Stimulated activated effector memory CD8-positive, alpha-beta T cell treated with anti-CD3 and anti-CD28 coated beads, Interleukin-12 subunit alpha, Interleukin-12 subunit beta, amount 100 ng/mL, for 72 hours (primary cell): ENCODE measurements at regions not wholly inside any gene's neighbourhood (a gene's known extent, or its start where the extent isn't known, plus 50 kb on each side); places are given as distances from the start of the nearest gene placed in this dataset.
"Not testable (repeated sequence)": the region's sequence is repeated elsewhere in the genome, so short reads cannot be mapped to it uniquely, and the experiment has no call there.

ENCODE experiments used
- ATAC-seq: fragments of 150-1000 bp; cut with Tn5 transposase; 2 replicates; pipeline ENCODE4 v1.10.0; 2021
- DNase-seq, 2 donors: peaks; one replicate each; pipeline ENCODE4 v3.0.0; 2021 to 2022; ENCODE audit warnings: low spot score in 2 of 2
- H3K27ac Mint-ChIP-seq: one replicate; pipeline ENCODE4 v1.8.0; 2022; ENCODE audit warnings: mild to moderate bottlenecking, mixed read lengths
- H3K36me3 Mint-ChIP-seq: one replicate; pipeline ENCODE4 v1.8.0; 2022; ENCODE audit warnings: mild to moderate bottlenecking, mixed read lengths
- H3K4me1 Mint-ChIP-seq: one replicate; pipeline ENCODE4 v1.8.0; 2022; ENCODE audit warnings: mixed read lengths
- H3K4me3 Mint-ChIP-seq: one replicate; pipeline ENCODE4 v1.8.0; 2022; ENCODE audit warnings: mild to moderate bottlenecking, mixed read lengths
- H3K9me3 Mint-ChIP-seq: one replicate; pipeline ENCODE4 v1.8.0; 2022; ENCODE audit warnings: mixed read lengths

DNA sequence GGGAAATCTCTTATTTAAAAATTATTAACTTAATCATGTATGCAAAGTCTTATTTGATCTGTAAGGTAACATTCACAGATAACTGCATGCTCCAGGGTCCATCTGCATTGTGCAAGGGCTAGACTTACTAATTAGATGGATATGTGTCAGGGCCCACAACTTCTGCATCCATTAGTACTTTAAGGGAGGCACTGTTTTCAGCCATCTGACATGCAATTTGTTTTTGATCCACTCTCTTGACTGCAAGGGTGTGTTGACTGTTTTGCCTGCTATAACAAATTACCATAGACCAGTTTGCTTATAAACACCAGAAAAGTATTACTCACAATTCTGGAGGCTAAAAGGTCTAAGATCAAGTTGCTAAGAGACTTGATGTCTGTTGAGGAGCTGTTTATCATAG is 542.1 kb upstream of the HS3ST1 start:
- Mint-ChIP-seq H3K4me1 (no peaks in the 10 kb centered on the region), H3K9me3 (peaks cover 9% of the 10 kb centered on the region), H3K36me3 (no peaks in the 10 kb centered on the region), H3K4me3 (no peak overlapping the region), H3K27ac (no peak overlapping the region)
- DNase-seq, result no peak
- no peak for ATAC-seq

- H3K4me3 Mint-ChIP-seq, result no peak overlapping the region
Measured at GRCh38 chr4:11966782-11967181, 538.1 kb upstream of the HS3ST1 start.

GRCh38 chr4:11954093-11954492 is 525.4 kb upstream of the HS3ST1 start:
- no peak overlapping the region for H3K27ac Mint-ChIP-seq
- H3K4me3 Mint-ChIP-seq, result no peak overlapping the region
- no peaks in the 10 kb centered on the region for H3K36me3 Mint-ChIP-seq
- ATAC-seq, result no peak
- DNase-seq, result no peak
- H3K9me3 Mint-ChIP-seq, result peaks cover 3% of the 10 kb centered on the region
- no peaks in the 10 kb centered on the region for H3K4me1 Mint-ChIP-seq

More at GRCh38 chr4:11966782-11967181, 538.1 kb upstream of the HS3ST1 start:
- Mint-ChIP-seq H3K36me3 (no peaks in the 10 kb centered on the region), H3K27ac (no peak overlapping the region), H3K4me1 (no peaks in the 10 kb centered on the region), H3K9me3 (peaks cover 19% of the 10 kb centered on the region)
- DNase-seq (no peak), ATAC-seq (no peak)

GRCh38 chr4:11949355-11949754 is 520.7 kb upstream of the HS3ST1 start:
- H3K27ac Mint-ChIP-seq, result no peak overlapping the region
- peaks cover 3% of the 10 kb centered on the region for H3K9me3 Mint-ChIP-seq
- H3K4me3 Mint-ChIP-seq, result no peak overlapping the region
- no peaks in the 10 kb centered on the region for H3K4me1 Mint-ChIP-seq
- H3K36me3 Mint-ChIP-seq, result no peaks in the 10 kb centered on the region
- DNase-seq (no peak), ATAC-seq (no peak)

DNA sequence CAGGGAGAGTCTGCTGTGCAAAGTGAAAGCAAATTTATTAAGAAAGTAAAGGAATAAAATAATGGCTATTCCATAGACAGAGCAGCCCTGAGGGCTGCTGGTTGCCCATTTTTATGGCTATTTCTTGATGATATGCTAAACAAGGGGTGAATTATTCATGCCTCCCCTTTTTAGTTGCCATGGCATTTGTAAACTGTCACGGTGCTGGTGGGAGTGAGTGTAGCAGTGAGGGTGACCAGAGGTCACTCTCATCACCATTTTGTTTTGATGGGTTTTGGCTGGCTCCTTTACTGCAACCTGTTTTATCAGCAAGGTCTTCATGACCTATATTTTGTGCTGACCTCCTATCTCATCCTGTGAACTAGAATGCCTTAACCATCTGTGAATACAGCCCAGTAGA is 518.9 kb upstream of the HS3ST1 start:
- DNase-seq, H3K4me3 Mint-ChIP-seq, H3K27ac Mint-ChIP-seq, H3K4me1 Mint-ChIP-seq, H3K9me3 Mint-ChIP-seq, H3K36me3 Mint-ChIP-seq, ATAC-seq: not testable (repeated sequence)

DNA sequence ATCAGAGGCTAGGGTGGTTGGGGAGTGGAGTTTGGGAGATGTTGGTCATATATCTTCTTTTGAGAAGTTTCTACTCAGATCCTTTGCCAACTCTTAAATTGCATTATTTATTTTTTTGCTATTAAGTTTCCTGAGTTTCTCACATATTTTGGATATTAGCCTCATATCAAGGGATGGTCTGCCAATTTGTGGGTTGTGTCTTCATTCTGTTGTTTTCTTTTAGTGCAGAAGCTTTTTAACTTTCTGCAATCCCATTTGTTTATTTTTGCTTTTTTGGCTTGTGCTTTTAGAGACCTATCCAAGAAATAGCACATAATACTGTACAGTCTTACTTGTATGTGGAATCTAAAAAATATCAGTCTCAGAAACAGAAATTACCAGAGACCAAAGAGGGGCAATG is 509.2 kb upstream of the HS3ST1 start:
- no peak overlapping the region for H3K27ac Mint-ChIP-seq
- peaks cover 11% of the 10 kb centered on the region for H3K9me3 Mint-ChIP-seq
- H3K36me3 Mint-ChIP-seq, result no peaks in the 10 kb centered on the region
- no peak for ATAC-seq
- DNase-seq, result no peak
- H3K4me1 Mint-ChIP-seq, result no peaks in the 10 kb centered on the region
- no peak overlapping the region for H3K4me3 Mint-ChIP-seq

DNA sequence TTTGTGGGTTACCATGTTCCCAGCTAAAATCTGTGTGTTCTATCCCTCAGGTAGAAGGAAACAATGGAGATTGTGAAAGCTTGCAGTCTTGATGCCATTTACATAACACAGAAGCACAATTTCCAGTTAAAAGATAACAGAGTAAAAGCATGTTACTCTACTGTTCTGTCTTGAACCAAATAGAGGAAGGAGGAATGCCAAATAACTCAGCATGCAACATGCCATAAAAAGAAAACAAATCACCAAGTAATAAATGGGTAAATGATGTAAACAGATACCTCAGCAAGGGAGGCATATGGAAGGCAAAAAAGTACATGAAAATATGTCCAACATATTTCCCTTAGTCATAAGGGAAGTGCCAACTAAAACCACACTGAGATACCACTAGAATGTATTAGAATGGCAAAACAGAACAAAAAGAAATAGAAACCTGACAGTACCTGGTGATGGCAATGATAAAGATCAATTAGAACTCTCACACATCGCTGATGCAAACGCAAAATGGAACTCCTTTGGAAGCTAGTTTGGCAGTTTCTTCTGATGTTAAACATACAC is 502.6 kb upstream of the HS3ST1 start:
- ATAC-seq, result no peak
- Mint-ChIP-seq H3K4me3 (no peak overlapping the region), H3K27ac (no peak overlapping the region), H3K9me3 (peaks cover 17% of the 10 kb centered on the region), H3K36me3 (no peaks in the 10 kb centered on the region), H3K4me1 (no peaks in the 10 kb centered on the region)
- no peak for DNase-seq

GRCh38 chr4:11929080-11929479 is 500.4 kb upstream of the HS3ST1 start:
- no peak overlapping the region for H3K27ac Mint-ChIP-seq

GRCh38 chr4:11919316-11919715 is 490.6 kb upstream of the HS3ST1 start:
- H3K27ac Mint-ChIP-seq, result no peak overlapping the region
- H3K4me1 Mint-ChIP-seq, result no peaks in the 10 kb centered on the region
- H3K36me3 Mint-ChIP-seq, result no peaks in the 10 kb centered on the region
- ATAC-seq (no peak), DNase-seq (no peak)
- H3K9me3 Mint-ChIP-seq, result peaks cover 8% of the 10 kb centered on the region
- H3K4me3 Mint-ChIP-seq, result no peak overlapping the region

More at GRCh38 chr4:11929080-11929479, 500.4 kb upstream of the HS3ST1 start:
- Mint-ChIP-seq H3K36me3 (no peaks in the 10 kb centered on the region), H3K4me1 (no peaks in the 10 kb centered on the region), H3K9me3 (peaks cover 18% of the 10 kb centered on the region), H3K4me3 (no peak overlapping the region)
- DNase-seq (no peak), ATAC-seq (no peak)

DNA sequence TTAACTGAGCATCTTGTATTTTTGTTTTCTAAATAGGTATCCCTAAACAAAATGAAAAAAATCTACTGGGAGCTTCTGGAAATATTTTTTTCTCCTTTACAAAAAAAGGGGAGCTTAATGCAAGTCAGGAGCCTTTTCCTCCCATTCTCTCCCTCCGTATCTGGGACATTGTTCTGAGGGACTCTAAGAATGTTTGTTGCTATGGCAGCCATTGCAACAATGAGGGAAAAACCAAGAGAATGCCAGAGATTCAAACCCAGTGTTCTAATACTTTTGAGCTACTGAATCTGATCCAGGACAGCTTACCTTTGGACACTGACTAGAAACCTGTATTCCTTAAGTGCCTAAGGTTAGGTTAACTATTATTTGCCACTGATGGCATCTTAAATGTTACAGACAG is 485.7 kb upstream of the HS3ST1 start:
- ATAC-seq (no peak), DNase-seq (no peak)
- no peaks in the 10 kb centered on the region for H3K36me3 Mint-ChIP-seq
- H3K4me1 Mint-ChIP-seq, result no peaks in the 10 kb centered on the region
- peaks cover 12% of the 10 kb centered on the region for H3K9me3 Mint-ChIP-seq
- no peak overlapping the region for H3K4me3 Mint-ChIP-seq
- no peak overlapping the region for H3K27ac Mint-ChIP-seq

- H3K4me3 Mint-ChIP-seq, result no peak overlapping the region
- no peak overlapping the region for H3K27ac Mint-ChIP-seq
- no peaks in the 10 kb centered on the region for H3K36me3 Mint-ChIP-seq
- no peak for ATAC-seq
- DNase-seq, result no peak
- no peaks in the 10 kb centered on the region for H3K4me1 Mint-ChIP-seq
- H3K9me3 Mint-ChIP-seq, result peaks cover 12% of the 10 kb centered on the region
Measured at GRCh38 chr4:11912886-11913285, 484.2 kb upstream of the HS3ST1 start.

DNA sequence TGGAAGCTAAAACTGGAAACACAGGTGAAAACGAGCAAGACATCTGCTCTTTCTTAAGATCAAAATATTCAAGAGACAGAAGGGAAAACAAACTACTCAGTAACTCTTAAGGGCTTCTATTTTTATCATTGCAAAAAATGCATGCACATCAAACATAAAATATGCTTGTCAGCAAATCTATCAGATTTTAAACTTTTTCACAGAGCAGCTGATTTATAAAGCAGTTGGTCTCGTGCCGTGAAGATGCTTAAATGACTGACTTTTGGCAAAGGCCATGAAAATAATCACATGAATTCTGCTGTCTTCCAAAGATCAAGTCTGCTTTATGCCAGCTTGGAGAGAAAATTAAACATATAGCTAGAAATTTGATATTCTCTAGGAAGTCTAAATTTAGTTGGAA is 482.1 kb upstream of the HS3ST1 start:
- H3K36me3 Mint-ChIP-seq, result no peaks in the 10 kb centered on the region
- no peak overlapping the region for H3K27ac Mint-ChIP-seq
- ATAC-seq (no peak), DNase-seq (no peak)
- H3K4me1 Mint-ChIP-seq, result no peaks in the 10 kb centered on the region
- H3K4me3 Mint-ChIP-seq, result no peak overlapping the region
- H3K9me3 Mint-ChIP-seq, result peaks cover 10% of the 10 kb centered on the region

DNA sequence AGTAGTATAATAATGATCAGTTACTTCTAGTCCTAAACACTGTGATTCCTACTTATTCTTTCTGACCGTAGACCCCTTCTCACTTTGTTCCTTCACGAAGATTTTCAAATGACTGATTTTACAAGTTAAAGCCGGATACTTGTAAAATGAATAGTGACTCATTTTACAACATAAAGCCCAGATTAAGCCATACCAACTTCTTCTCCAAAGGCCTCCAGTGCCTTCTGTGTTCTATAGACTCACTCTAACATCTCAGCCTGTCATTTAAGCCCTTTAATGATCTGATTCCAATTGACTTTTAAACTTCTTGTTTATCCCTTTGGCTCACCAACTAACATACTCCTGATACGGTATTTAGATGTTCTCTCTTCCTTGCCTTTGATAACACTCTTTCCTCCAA is 480.0 kb upstream of the HS3ST1 start:
- no peak overlapping the region for H3K4me3 Mint-ChIP-seq
- H3K36me3 Mint-ChIP-seq, result no peaks in the 10 kb centered on the region
- ATAC-seq (no peak), DNase-seq (no peak)
- H3K9me3 Mint-ChIP-seq, result peaks cover 13% of the 10 kb centered on the region
- H3K4me1 Mint-ChIP-seq, result no peaks in the 10 kb centered on the region
- no peak overlapping the region for H3K27ac Mint-ChIP-seq

DNA sequence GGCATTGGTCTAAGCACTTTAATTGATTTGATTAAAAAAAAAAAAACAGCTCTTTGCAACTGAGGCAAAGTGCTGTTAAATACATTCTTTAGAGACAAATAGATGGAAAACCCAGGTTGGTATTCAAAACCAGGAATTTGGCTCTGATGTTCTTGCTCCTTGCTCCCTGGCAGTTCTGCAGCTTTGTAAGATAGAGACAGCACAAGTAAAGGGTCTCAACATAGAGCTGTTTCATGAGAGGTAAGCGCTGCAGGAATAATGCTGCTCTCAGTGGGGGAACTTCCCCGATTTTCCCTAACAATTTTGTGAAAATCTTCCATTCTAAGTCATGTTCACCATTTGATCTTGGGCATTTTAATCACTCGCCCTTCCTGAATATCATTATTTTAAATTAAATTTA is 479.5 kb upstream of the HS3ST1 start:
- Mint-ChIP-seq H3K4me1 (no peaks in the 10 kb centered on the region), H3K9me3 (peaks cover 13% of the 10 kb centered on the region), H3K27ac (no peak overlapping the region), H3K36me3 (no peaks in the 10 kb centered on the region), H3K4me3 (no peak overlapping the region)
- DNase-seq (no peak), ATAC-seq (no peak)

DNA sequence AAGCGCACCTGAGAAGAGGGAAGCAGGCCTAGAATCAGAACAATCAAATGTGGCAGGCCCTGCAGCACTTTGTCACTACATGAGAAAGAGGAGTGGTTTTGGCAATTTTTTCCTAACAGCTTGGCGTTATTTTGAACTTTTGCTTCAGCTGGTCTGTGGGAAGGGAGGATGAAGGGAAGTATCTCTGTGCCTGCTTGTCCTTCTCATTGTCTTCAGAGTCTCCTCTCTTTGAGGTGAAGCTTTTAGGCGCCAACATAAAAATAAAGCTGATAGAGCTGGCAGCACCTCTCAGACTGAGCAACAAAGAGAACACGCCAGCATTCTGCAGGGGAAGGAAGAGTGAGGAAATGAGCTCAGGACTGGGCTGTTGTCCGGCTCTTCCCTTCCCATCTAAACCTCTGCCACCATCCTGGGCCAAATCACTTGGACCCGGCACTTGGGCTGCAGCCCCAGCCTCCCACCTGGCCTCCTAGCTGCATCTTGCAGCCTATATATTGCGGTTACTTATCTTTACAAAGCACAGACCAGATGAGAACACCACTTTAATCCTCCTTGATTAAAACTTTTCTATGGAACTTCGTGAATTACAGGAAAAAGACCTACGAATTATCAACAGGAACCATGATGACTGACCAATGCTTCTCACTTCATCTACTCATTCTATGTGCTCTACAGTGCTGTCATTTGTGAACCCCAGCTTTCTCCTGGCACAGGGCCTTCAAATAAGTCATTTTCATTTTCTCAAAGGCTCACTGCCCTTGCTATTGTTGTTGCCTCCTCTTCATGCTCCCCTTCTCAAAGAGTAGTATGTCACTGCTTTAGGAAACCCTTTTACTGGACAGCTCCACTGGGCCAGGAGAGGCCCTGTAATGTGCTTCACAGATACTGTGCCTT is 476.4 kb upstream of the HS3ST1 start:
- Mint-ChIP-seq H3K9me3 (peaks cover 7% of the 10 kb centered on the region), H3K4me3 (no peak overlapping the region), H3K4me1 (no peaks in the 10 kb centered on the region), H3K36me3 (no peaks in the 10 kb centered on the region), H3K27ac (no peak overlapping the region)
- DNase-seq (no peak), ATAC-seq (no peak)

DNA sequence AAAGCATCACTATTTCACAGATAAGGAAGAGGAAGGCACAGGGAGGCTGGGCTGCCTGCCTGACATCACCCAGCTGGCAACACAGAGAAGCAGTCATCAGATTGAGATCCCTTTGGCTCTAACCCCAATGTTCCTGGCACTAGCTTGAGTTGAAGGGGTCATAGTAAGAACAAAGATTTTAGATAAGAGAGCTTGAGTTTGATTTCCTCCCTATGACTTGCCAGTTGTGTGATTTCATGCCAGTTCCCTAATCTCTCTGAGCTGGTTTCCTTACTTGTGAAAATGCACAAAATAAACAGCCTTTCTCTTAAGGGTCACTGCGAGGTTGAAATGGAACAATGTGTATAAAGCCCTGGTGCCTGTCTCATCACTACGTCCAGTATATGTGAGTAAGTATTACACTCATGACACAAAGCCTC is 475.4 kb upstream of the HS3ST1 start:
- no peak overlapping the region for H3K4me3 Mint-ChIP-seq
- DNase-seq (no peak), ATAC-seq (no peak)
- peaks cover 11% of the 10 kb centered on the region for H3K9me3 Mint-ChIP-seq
- no peak overlapping the region for H3K27ac Mint-ChIP-seq
- H3K4me1 Mint-ChIP-seq, result no peaks in the 10 kb centered on the region
- H3K36me3 Mint-ChIP-seq, result no peaks in the 10 kb centered on the region
